22Rv1 (cell line): ENCODE measurements at regions not wholly inside any gene's neighbourhood (a gene's known extent, or its start where the extent isn't known, plus 50 kb on each side); places are given as distances from the start of the nearest gene placed in this dataset.

Source experiments
- CTCF ChIP-seq: fragments of 450-650 bp; IDR thresholded peaks from 2 replicates; pipeline ENCODE4 v1.5.1; 2017; ENCODE audit warnings: mild to moderate bottlenecking
- ZFX ChIP-seq: fragments of 450-650 bp; IDR thresholded peaks from 2 replicates; pipeline ENCODE4 v1.6.1; 2017; ENCODE audit warnings: antibody characterized with exemption, borderline replicate concordance

DNA sequence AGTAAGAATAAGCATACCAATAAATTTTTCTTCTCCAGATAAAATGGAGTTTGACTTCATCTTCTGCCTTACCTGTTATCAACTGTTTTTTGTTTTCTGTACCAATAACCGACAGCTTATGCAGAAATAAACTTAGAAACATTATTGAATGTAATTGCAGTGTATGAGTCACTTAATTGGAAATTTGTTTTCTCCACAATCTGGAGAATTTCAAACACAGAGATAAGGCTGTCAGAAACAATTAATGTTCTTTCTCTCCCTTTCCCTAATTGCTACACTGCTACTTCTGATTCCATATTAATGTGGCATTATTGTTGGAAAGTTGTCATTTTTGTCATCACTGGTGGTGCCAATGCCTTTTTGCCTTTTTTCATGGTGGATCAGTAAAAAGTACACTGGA is 180.3 kb downstream of the SLCO4C1 start:
- no peak for TF ChIP-seq CTCF
- no peak for TF ChIP-seq ZFX
